Activated CD8-positive, alpha-beta memory T cell treated with anti-CD3 and anti-CD28 coated beads for 4 hours (primary cell): ENCODE measurements at regions not wholly inside any gene's neighbourhood (a gene's known extent, or its start where the extent isn't known, plus 50 kb on each side); places are given as distances from the start of the nearest gene placed in this dataset.
A peak's percentile ranks its signal among the peaks of the same experiment; 100 is the strongest.
"Not testable (repeated sequence)": the region's sequence is repeated elsewhere in the genome, so short reads cannot be mapped to it uniquely, and the experiment has no call there.

ENCODE experiments used
- DNase-seq, 2 donors: peaks; one replicate each; pipeline ENCODE4 v3.0.0-alpha.2; 2020; ENCODE audit warnings: low read depth in 2 of 2

- DNase-seq: no peak
These were observed 51.0 kb upstream of the PRB2 start for GRCh38 chr12:11446372-11446771.

- no peak for DNase-seq
These were observed 62.8 kb upstream of the PRB2 start for GRCh38 chr12:11457996-11458645.

GRCh38 chr12:11460343-11461023 is 65.1 kb upstream of the PRB2 start:
- DNase-seq: no peak

- DNase-seq: no peak
These were observed 66.1 kb upstream of the PRB2 start for GRCh38 chr12:11461433-11461832.

- no peak for DNase-seq
These were observed 81.7 kb upstream of the PRB2 start for GRCh38 chr12:11477110-11477509.

- no peak for DNase-seq
These were observed 87.6 kb upstream of the PRB2 start for GRCh38 chr12:11482955-11483354.

GRCh38 chr12:11486623-11487444 is 91.5 kb upstream of the PRB2 start:
- DNase-seq: peak; percentile 48 to 63

- no peak for DNase-seq
These were observed 100.9 kb upstream of the PRB2 start for GRCh38 chr12:11496157-11496851.

- DNase-seq: no peak
These were observed 102.1 kb upstream of the PRB2 start for GRCh38 chr12:11497438-11497837.

GRCh38 chr12:11497995-11498394 is 102.6 kb upstream of the PRB2 start:
- DNase-seq: no peak

- not testable (repeated sequence) for DNase-seq
These were observed 103.2 kb upstream of the PRB2 start for GRCh38 chr12:11498574-11498973.

GRCh38 chr12:11499806-11500187 is 104.4 kb upstream of the PRB2 start:
- DNase-seq: no peak

GRCh38 chr12:11500188-11500860 is 105.0 kb upstream of the PRB2 start:
- DNase-seq: peak; percentile 15 to 34

- DNase-seq: no peak
These were observed 105.5 kb upstream of the PRB2 start for GRCh38 chr12:11500861-11501230.

- no peak for DNase-seq
These were observed 113.3 kb upstream of the PRB2 start for GRCh38 chr12:11508699-11509098.

- DNase-seq: no peak
These were observed 114.0 kb upstream of the PRB2 start for GRCh38 chr12:11509326-11509725.

GRCh38 chr12:11510671-11511070 is 115.3 kb upstream of the PRB2 start:
- no peak for DNase-seq

- no peak for DNase-seq
These were observed 117.9 kb upstream of the PRB2 start for GRCh38 chr12:11513288-11513687.

- no peak for DNase-seq
These were observed 121.7 kb upstream of the PRB2 start for GRCh38 chr12:11517080-11517479.

GRCh38 chr12:11524446-11524845 is 125.0 kb upstream of the ETV6 start:
- no peak for DNase-seq

GRCh38 chr12:11534064-11534463 is 115.4 kb upstream of the ETV6 start:
- DNase-seq: no peak

GRCh38 chr12:11535127-11535526 is 114.3 kb upstream of the ETV6 start:
- no peak for DNase-seq
